Chondrocyte (in vitro differentiated cells): ENCODE measurements at regions not wholly inside any gene's neighbourhood (a gene's known extent, or its start where the extent isn't known, plus 50 kb on each side); places are given as distances from the start of the nearest gene placed in this dataset.

Source experiments
- DNase-seq: peaks from one replicate; pipeline ENCODE4 v3.0.0; 2021; ENCODE audit warnings: mixed read lengths, low spot score
- H3K27ac Mint-ChIP-seq: one replicate; pipeline ENCODE4 v1.8.0; 2021; ENCODE audit warnings: mild to moderate bottlenecking, moderate library complexity, mixed read lengths; ENCODE audit not compliant: unreplicated experiment
- H3K27me3 Mint-ChIP-seq: 2 replicates; pipeline ENCODE4 v1.8.0; 2021; ENCODE audit warnings: low read depth, mixed read lengths
- H3K36me3 Mint-ChIP-seq: 2 replicates; pipeline ENCODE4 v1.8.0; 2021; ENCODE audit warnings: low read depth, mixed read lengths
- H3K4me1 Mint-ChIP-seq: 2 replicates; pipeline ENCODE4 v1.8.0; 2021; ENCODE audit warnings: low read depth, mild to moderate bottlenecking, mixed read lengths
- H3K4me3 Mint-ChIP-seq: one replicate; pipeline ENCODE4 v1.8.0; 2021; ENCODE audit warnings: mild to moderate bottlenecking, moderate library complexity, mixed read lengths; ENCODE audit not compliant: unreplicated experiment
- H3K9me3 Mint-ChIP-seq: 2 replicates; pipeline ENCODE4 v1.8.0; 2021; ENCODE audit warnings: low read depth, mixed read lengths
- CTCF ChIP-seq: fragments of 200-600 bp; sonication (generic); IDR thresholded peaks from 2 replicates; pipeline ENCODE4 v1.5.0; 2021; ENCODE audit warnings: antibody characterized with exemption, mild to moderate bottlenecking, moderate library complexity

GRCh38 chr4:188986271-188986689 lies 847.0 kb downstream of the TRIML1 start:
- no peaks in the 10 kb centered on the region for H3K36me3 Mint-ChIP-seq
- peaks cover 5% of the 10 kb centered on the region for H3K9me3 Mint-ChIP-seq
- TF ChIP-seq CTCF = no peak
- H3K27me3 Mint-ChIP-seq = no peaks in the 10 kb centered on the region
- H3K4me3 Mint-ChIP-seq = no peak overlapping the region
- no peak for DNase-seq
- H3K27ac Mint-ChIP-seq = no peak overlapping the region
- peaks cover 14% of the 10 kb centered on the region for H3K4me1 Mint-ChIP-seq

GRCh38 chr4:188987011-188987410 lies 847.8 kb downstream of the TRIML1 start:
- Mint-ChIP-seq H3K9me3 (peaks cover 5% of the 10 kb centered on the region), H3K27me3 (no peaks in the 10 kb centered on the region), H3K4me3 (no peak overlapping the region), H3K36me3 (no peaks in the 10 kb centered on the region), H3K27ac (no peak overlapping the region), H3K4me1 (peaks cover 14% of the 10 kb centered on the region)
- no peak for TF ChIP-seq CTCF
- DNase-seq = no peak

GRCh38 chr4:188988131-188988530 lies 848.9 kb downstream of the TRIML1 start:
- H3K4me1 Mint-ChIP-seq = peaks cover 19% of the 10 kb centered on the region
- H3K27me3 Mint-ChIP-seq = no peaks in the 10 kb centered on the region
- peaks cover 4% of the 10 kb centered on the region for H3K9me3 Mint-ChIP-seq
- no peak for DNase-seq
- no peak overlapping the region for H3K4me3 Mint-ChIP-seq
- no peak overlapping the region for H3K27ac Mint-ChIP-seq
- no peaks in the 10 kb centered on the region for H3K36me3 Mint-ChIP-seq
- no peak for TF ChIP-seq CTCF

- no peak for DNase-seq
- Mint-ChIP-seq H3K36me3 (no peaks in the 10 kb centered on the region), H3K27me3 (no peaks in the 10 kb centered on the region), H3K9me3 (peaks cover 2% of the 10 kb centered on the region), H3K4me3 (no peak overlapping the region), H3K27ac (no peak overlapping the region), H3K4me1 (peaks cover 19% of the 10 kb centered on the region)
- no peak for TF ChIP-seq CTCF
These were observed 850.1 kb downstream of the TRIML1 start for GRCh38 chr4:188989371-188989770.

GRCh38 chr4:188992706-188993105 lies 853.5 kb downstream of the TRIML1 start:
- Mint-ChIP-seq H3K4me1 (peaks cover 9% of the 10 kb centered on the region), H3K4me3 (no peak overlapping the region), H3K27me3 (no peaks in the 10 kb centered on the region), H3K27ac (no peak overlapping the region), H3K9me3 (no peaks in the 10 kb centered on the region), H3K36me3 (no peaks in the 10 kb centered on the region)
- no peak for TF ChIP-seq CTCF
- no peak for DNase-seq
